GM12874 (cell line): ENCODE measurements at regions not wholly inside any gene's neighbourhood (a gene's known extent, or its start where the extent isn't known, plus 50 kb on each side); places are given as distances from the start of the nearest gene placed in this dataset.

Experiments used
- CTCF ChIP-seq: IDR thresholded peaks from 2 replicates; pipeline ENCODE4 v1.5.1; 2011; ENCODE audit warnings: low read depth, mild to moderate bottlenecking, control low read depth, low read length, moderate library complexity; ENCODE audit not compliant: insufficient read depth

- no peak for TF ChIP-seq CTCF
These were observed 518.5 kb downstream of the SOX5 start for GRCh38 chr12:23431006-23431405.

- TF ChIP-seq CTCF = no peak
These were observed 516.3 kb downstream of the SOX5 start for GRCh38 chr12:23433121-23433520.

GRCh38 chr12:23434154-23434553 is 515.3 kb downstream of the SOX5 start:
- no peak for TF ChIP-seq CTCF

- no peak for TF ChIP-seq CTCF
These were observed 502.7 kb downstream of the SOX5 start for GRCh38 chr12:23446746-23447145.

- no peak for TF ChIP-seq CTCF
These were observed 498.7 kb downstream of the SOX5 start for GRCh38 chr12:23450810-23451209.

GRCh38 chr12:23455283-23455682 is 494.2 kb downstream of the SOX5 start:
- TF ChIP-seq CTCF = no peak

- TF ChIP-seq CTCF = no peak
These were observed 490.8 kb downstream of the SOX5 start for GRCh38 chr12:23458640-23459039.

GRCh38 chr12:23462546-23462945 is 486.9 kb downstream of the SOX5 start:
- TF ChIP-seq CTCF = no peak
